CD4-positive, alpha-beta T cell treated with Interleukin-6 at 100 ng/mL for 8 hours (primary cell): ENCODE measurements at regions not wholly inside any gene's neighbourhood (a gene's known extent, or its start where the extent isn't known, plus 50 kb on each side); places are given as distances from the start of the nearest gene placed in this dataset.
"Not testable (repeated sequence)": the region's sequence is repeated elsewhere in the genome, so short reads cannot be mapped to it uniquely, and the experiment has no call there.

Source experiments
- DNase-seq: peaks from one replicate; pipeline ENCODE4 v3.0.0-alpha.2; 2020; ENCODE audit warnings: mixed read lengths, low spot score

GRCh38 chr7:13715534-13715933 lies 273.9 kb downstream of the ETV1 start:
- no peak for DNase-seq

- DNase-seq, result no peak
These were observed 272.4 kb downstream of the ETV1 start for GRCh38 chr7:13717031-13717430.

GRCh38 chr7:13724191-13724976 lies 265.1 kb downstream of the ETV1 start:
- DNase-seq, result no peak

GRCh38 chr7:13724977-13725566 lies 264.4 kb downstream of the ETV1 start:
- DNase-seq, result no peak

GRCh38 chr7:13725591-13725990 lies 263.9 kb downstream of the ETV1 start:
- DNase-seq, result no peak

- no peak for DNase-seq
These were observed 262.2 kb downstream of the ETV1 start for GRCh38 chr7:13727279-13727678.

GRCh38 chr7:13727751-13728150 lies 261.7 kb downstream of the ETV1 start:
- no peak for DNase-seq

GRCh38 chr7:13728430-13728829 lies 261.0 kb downstream of the ETV1 start:
- not testable (repeated sequence) for DNase-seq

GRCh38 chr7:13731643-13732042 lies 257.8 kb downstream of the ETV1 start:
- DNase-seq, result no peak

GRCh38 chr7:13737563-13737962 lies 251.9 kb downstream of the ETV1 start:
- no peak for DNase-seq

- no peak for DNase-seq
These were observed 247.3 kb downstream of the ETV1 start for GRCh38 chr7:13742126-13742525.

- DNase-seq, result no peak
These were observed 246.7 kb downstream of the ETV1 start for GRCh38 chr7:13742811-13743210.

GRCh38 chr7:13743226-13743625 lies 246.2 kb downstream of the ETV1 start:
- DNase-seq, result no peak

- DNase-seq, result no peak
These were observed 243.9 kb downstream of the ETV1 start for GRCh38 chr7:13745530-13745929.

GRCh38 chr7:13748998-13749397 lies 240.5 kb downstream of the ETV1 start:
- DNase-seq, result no peak

GRCh38 chr7:13749636-13750035 lies 239.8 kb downstream of the ETV1 start:
- no peak for DNase-seq

GRCh38 chr7:13751766-13752165 lies 237.7 kb downstream of the ETV1 start:
- DNase-seq, result no peak

- no peak for DNase-seq
These were observed 231.6 kb downstream of the ETV1 start for GRCh38 chr7:13757841-13758240.

- not testable (repeated sequence) for DNase-seq
These were observed 223.6 kb downstream of the ETV1 start for GRCh38 chr7:13765853-13766252.

GRCh38 chr7:13770305-13770704 lies 219.2 kb downstream of the ETV1 start:
- DNase-seq, result no peak

- DNase-seq, result no peak
These were observed 214.5 kb downstream of the ETV1 start for GRCh38 chr7:13774976-13775375.

- DNase-seq, result no peak
These were observed 212.2 kb downstream of the ETV1 start for GRCh38 chr7:13777242-13777641.

GRCh38 chr7:13778967-13779366 lies 210.5 kb downstream of the ETV1 start:
- DNase-seq, result no peak

GRCh38 chr7:13790611-13791010 lies 198.9 kb downstream of the ETV1 start:
- DNase-seq, result no peak
